Trophoblast cell (in vitro differentiated cells and primary cell): ENCODE measurements at regions not wholly inside any gene's neighbourhood (a gene's known extent, or its start where the extent isn't known, plus 50 kb on each side); places are given as distances from the start of the nearest gene placed in this dataset.
"Not testable (repeated sequence)": the region's sequence is repeated elsewhere in the genome, so short reads cannot be mapped to it uniquely, and the experiment has no call there.

ENCODE experiments used
- DNase-seq, 2 donors: peaks; one replicate each; pipeline ENCODE4 v3.0.0-alpha.2; 2016
- H2AFZ ChIP-seq: 2 replicates; pipeline ENCODE4 v1.6.1; 2013; ENCODE audit warnings: low read length, moderate library complexity, mild to moderate bottlenecking; ENCODE audit not compliant: insufficient read depth, poor library complexity
- H2AK5ac ChIP-seq: 2 replicates; pipeline ENCODE4 v1.6.1; 2013; ENCODE audit warnings: mild to moderate bottlenecking, low read length
- H2BK120ac ChIP-seq: 2 replicates; pipeline ENCODE4 v1.6.1; 2013; ENCODE audit warnings: low read length, mild to moderate bottlenecking, moderate library complexity; ENCODE audit not compliant: insufficient read depth, poor library complexity
- H2BK12ac ChIP-seq: 2 replicates; pipeline ENCODE4 v1.6.1; 2013; ENCODE audit warnings: mild to moderate bottlenecking, low read length, moderate library complexity
- H2BK5ac ChIP-seq: 2 replicates; pipeline ENCODE4 v1.6.1; 2013; ENCODE audit warnings: low read length, low read depth, moderate library complexity, mild to moderate bottlenecking; ENCODE audit not compliant: poor library complexity
- H3K14ac ChIP-seq: 2 replicates; pipeline ENCODE4 v1.6.1; 2013; ENCODE audit warnings: mild to moderate bottlenecking, low read length
- H3K18ac ChIP-seq: 2 replicates; pipeline ENCODE4 v1.6.1; 2013; ENCODE audit warnings: mild to moderate bottlenecking, low read length
- H3K23ac ChIP-seq: 2 replicates; pipeline ENCODE4 v1.6.1; 2013; ENCODE audit warnings: low read length
- H3K27ac ChIP-seq: 2 replicates; pipeline ENCODE4 v1.5.1; 2013; ENCODE audit warnings: low read depth, mild to moderate bottlenecking, inconsistent platforms, low read length, moderate library complexity
- H3K27me3 ChIP-seq: 2 replicates; pipeline ENCODE4 v1.6.1; 2013; ENCODE audit warnings: inconsistent platforms, mild to moderate bottlenecking, low read length, moderate library complexity; ENCODE audit not compliant: insufficient read depth
- H3K36me3 ChIP-seq, 2 experiments: 1 replicate in 1 of 2; 2 replicates in 1 of 2; pipeline ENCODE4 v1.6.1; 2013; ENCODE audit warnings: low read length in 2 of 2, mild to moderate bottlenecking in 2 of 2, moderate library complexity in 1 of 2; ENCODE audit not compliant: insufficient read depth in 2 of 2, control insufficient read depth in 1 of 2
- H3K4ac ChIP-seq: 2 replicates; pipeline ENCODE4 v1.6.1; 2013; ENCODE audit warnings: low read depth, mild to moderate bottlenecking, low read length, moderate library complexity
- H3K4me1 ChIP-seq, 2 experiments: 1 replicate in 1 of 2; 2 replicates in 1 of 2; pipeline ENCODE4 v1.6.1; 2013; ENCODE audit warnings: low read length in 2 of 2, mild to moderate bottlenecking in 2 of 2, moderate library complexity in 1 of 2; ENCODE audit not compliant: insufficient read depth in 2 of 2, control insufficient read depth in 1 of 2
- H3K4me2 ChIP-seq: 2 replicates; pipeline ENCODE4 v1.6.1; 2013; ENCODE audit warnings: inconsistent platforms, mild to moderate bottlenecking, low read length, moderate library complexity
- H3K4me3 ChIP-seq: 2 replicates; pipeline ENCODE4 v1.5.1; 2013; ENCODE audit warnings: mild to moderate bottlenecking, low read depth, low read length, inconsistent platforms
- H3K79me1 ChIP-seq: one replicate; pipeline ENCODE4 v1.6.1; 2013; ENCODE audit warnings: low read length
- H3K79me2 ChIP-seq: 2 replicates; pipeline ENCODE4 v1.6.1; 2013; ENCODE audit warnings: low read length, mild to moderate bottlenecking; ENCODE audit not compliant: control insufficient read depth, insufficient read depth, poor library complexity
- H3K9ac ChIP-seq: 2 replicates; pipeline ENCODE4 v1.6.1; 2013; ENCODE audit warnings: mild to moderate bottlenecking, low read length
- H3K9me3 ChIP-seq: 2 replicates; pipeline ENCODE4 v1.6.1; 2013; ENCODE audit warnings: low read depth, mild to moderate bottlenecking, control low read depth, inconsistent platforms, low read length; ENCODE audit not compliant: insufficient read depth
- H4K12ac ChIP-seq: 2 replicates; pipeline ENCODE4 v1.6.1; 2013; ENCODE audit warnings: low read depth, mild to moderate bottlenecking, low read length, moderate library complexity
- H4K8ac ChIP-seq: 2 replicates; pipeline ENCODE4 v1.6.1; 2013; ENCODE audit warnings: low read depth, mild to moderate bottlenecking, low read length, moderate library complexity
- H4K91ac ChIP-seq: one replicate; pipeline ENCODE4 v1.6.1; 2013; ENCODE audit warnings: low read depth, mild to moderate bottlenecking, low read length, moderate library complexity
- WGBS: extraction: QIAGEN DNeasy Blood & Tissue Kit; methylation state at CpG from one replicate; pipeline ENCODE4 v1.1.7; 2013; ENCODE audit warnings: missing lambda C conversion rate; ENCODE audit not compliant: insufficient read length, insufficient coverage; ENCODE audit errors: extremely low coverage; 5-methylcytosine and 5-hydroxymethylcytosine counted together

DNA sequence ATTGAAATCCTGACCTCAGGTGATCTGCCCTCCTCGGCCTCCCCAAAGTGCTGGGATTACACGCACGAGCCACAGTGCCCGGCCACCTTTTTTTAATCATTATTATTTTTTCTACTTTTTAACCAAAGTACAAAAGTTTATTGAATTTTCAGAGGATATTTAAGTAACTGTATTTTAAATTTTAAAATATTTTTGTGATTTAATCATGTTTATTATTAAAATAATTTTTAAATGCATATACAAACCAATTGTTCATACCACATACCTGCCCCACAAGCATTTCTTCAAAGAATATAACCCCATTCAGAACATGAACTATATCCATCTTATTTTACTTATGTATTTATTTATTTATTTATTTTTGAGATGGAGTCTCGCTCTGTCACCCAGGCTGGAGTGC is 163.6 kb upstream of the MAP2 start:
- Histone ChIP-seq H3K27me3 (no peaks in the 10 kb centered on the region), H4K8ac (no peak overlapping the region)

DNA sequence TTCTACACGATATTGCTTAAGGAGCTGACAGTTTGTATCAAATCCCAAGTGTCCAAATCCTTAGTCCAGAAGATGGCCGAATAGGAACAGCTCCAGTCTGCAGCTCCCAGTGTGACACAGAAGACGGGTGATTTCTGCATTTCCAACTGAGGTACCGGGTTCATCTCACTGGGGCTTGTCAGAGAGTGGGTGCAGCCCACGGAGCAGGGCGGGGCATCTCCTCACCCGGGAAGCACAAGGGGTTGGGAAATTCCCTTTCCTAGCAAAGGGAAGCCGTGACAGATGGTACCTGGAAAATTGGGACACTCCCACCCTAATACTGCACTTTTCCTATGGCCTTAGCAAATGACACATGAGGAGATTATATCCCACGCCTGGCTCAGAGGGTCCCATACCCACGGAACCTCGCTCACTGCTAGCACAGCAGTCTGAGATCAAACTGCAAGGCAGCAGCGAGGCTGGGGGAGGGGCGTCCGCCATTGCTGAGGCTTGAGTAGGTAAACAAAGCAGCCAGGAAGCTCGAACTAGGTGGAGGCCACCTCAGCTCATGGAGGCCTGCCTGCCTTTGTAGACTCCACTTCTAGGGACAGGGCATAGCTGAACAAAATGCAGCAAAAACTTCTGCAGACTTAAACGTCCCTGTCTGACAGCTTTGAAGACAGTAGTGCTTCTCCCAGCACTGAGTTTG is 162.3 kb upstream of the MAP2 start:
- not testable (repeated sequence) for H3K79me1 ChIP-seq, DNase-seq, H4K8ac ChIP-seq, H3K4me3 ChIP-seq, H3K18ac ChIP-seq, H3K27ac ChIP-seq, H2AK5ac ChIP-seq, H3K9ac ChIP-seq, H2BK5ac ChIP-seq, H3K9me3 ChIP-seq, H2BK12ac ChIP-seq, H3K36me3 ChIP-seq, H3K27me3 ChIP-seq, H3K23ac ChIP-seq, H4K12ac ChIP-seq, H3K4me2 ChIP-seq, H4K91ac ChIP-seq, H3K4ac ChIP-seq, H3K4me1 ChIP-seq, H3K14ac ChIP-seq, H2AFZ ChIP-seq, H2BK120ac ChIP-seq, H3K79me2 ChIP-seq
- no CpG with 5 or more reads among the region's 16 CpGs for WGBS

More for the DNA sequence above, 163.6 kb upstream of the MAP2 start:
- H3K4me1 ChIP-seq: no peaks in the 10 kb centered on the region
- no peak overlapping the region for H2BK5ac ChIP-seq
- no peaks in the 10 kb centered on the region for H3K79me2 ChIP-seq
- H4K12ac ChIP-seq: no peak overlapping the region
- no peak overlapping the region for H2AFZ ChIP-seq
- H3K18ac ChIP-seq: no peak overlapping the region
- no peak overlapping the region for H4K91ac ChIP-seq
- no peak overlapping the region for H2BK120ac ChIP-seq
- H2AK5ac ChIP-seq: no peak overlapping the region
- no peak overlapping the region for H3K23ac ChIP-seq
- no peak overlapping the region for H2BK12ac ChIP-seq
- no peaks in the 10 kb centered on the region for H3K79me1 ChIP-seq
- H3K4me3 ChIP-seq: no peak overlapping the region
- H3K9ac ChIP-seq: no peak overlapping the region
- no peak overlapping the region for H3K27ac ChIP-seq
- no peak for DNase-seq
- no peaks in the 10 kb centered on the region for H3K36me3 ChIP-seq
- H3K4me2 ChIP-seq: no peak overlapping the region
- no peak overlapping the region for H3K14ac ChIP-seq
- H3K4ac ChIP-seq: no peak overlapping the region
- no peaks in the 10 kb centered on the region for H3K9me3 ChIP-seq
- WGBS: no CpG with 5 or more reads among the region's 5 CpGs

DNA sequence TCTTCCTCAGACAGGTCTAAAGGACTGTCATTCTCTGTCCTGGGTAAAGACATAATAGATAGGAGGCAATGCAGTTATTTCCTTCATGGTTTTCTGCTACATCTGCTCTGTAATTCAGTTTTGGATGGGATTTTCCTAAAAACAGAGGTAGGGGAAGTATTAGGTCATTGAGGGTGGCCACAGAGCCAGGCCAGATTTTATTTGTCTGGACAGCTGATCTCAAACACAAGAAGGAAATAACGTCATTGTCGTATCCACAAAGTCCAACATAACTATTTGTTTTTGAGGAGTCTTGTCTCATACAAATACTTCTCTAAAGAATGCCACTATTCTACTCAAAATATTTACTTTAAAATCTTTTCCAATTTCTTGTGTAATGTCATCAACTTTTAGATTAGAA is 154.8 kb upstream of the MAP2 start:
- WGBS: no CpG with 5 or more reads among the region's 2 CpGs
- no peak overlapping the region for H3K4ac ChIP-seq
- H3K4me3 ChIP-seq: no peak overlapping the region
- H3K27me3 ChIP-seq: no peaks in the 10 kb centered on the region
- H2BK12ac ChIP-seq: no peak overlapping the region
- H3K79me1 ChIP-seq: no peaks in the 10 kb centered on the region
- H2AFZ ChIP-seq: no peak overlapping the region
- no peaks in the 10 kb centered on the region for H3K79me2 ChIP-seq
- H2AK5ac ChIP-seq: no peak overlapping the region
- no peaks in the 10 kb centered on the region for H3K9me3 ChIP-seq
- H3K18ac ChIP-seq: no peak overlapping the region
- H2BK5ac ChIP-seq: no peak overlapping the region
- no peaks in the 10 kb centered on the region for H3K36me3 ChIP-seq
- no peak overlapping the region for H2BK120ac ChIP-seq
- DNase-seq: no peak
- H3K14ac ChIP-seq: no peak overlapping the region
- no peak overlapping the region for H3K9ac ChIP-seq
- no peak overlapping the region for H3K23ac ChIP-seq
- H3K4me1 ChIP-seq: no peaks in the 10 kb centered on the region
- no peak overlapping the region for H3K27ac ChIP-seq
- H4K8ac ChIP-seq: no peak overlapping the region
- H4K91ac ChIP-seq: no peak overlapping the region
- no peak overlapping the region for H4K12ac ChIP-seq
- no peak overlapping the region for H3K4me2 ChIP-seq

DNA sequence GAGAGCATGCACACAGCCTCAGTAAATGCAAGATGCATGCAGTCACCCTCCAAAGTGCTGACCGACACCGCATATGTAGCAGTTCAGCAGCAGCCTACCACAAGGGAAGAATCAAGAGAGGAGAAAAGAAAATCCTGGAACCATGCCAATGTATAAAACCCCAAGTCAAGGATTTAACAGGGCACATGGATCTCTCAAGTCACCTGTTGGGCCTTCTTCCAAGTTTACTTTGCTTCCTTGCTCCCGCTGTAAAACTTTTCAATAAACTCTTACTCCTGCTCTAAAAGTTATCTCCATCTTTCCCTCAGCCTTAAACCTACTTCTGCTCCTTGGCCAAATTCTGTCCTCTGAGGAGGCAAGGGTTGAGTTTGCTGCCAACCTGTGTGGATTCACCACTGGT is 147.8 kb upstream of the MAP2 start:
- Histone ChIP-seq H2BK12ac (no peak overlapping the region), H3K23ac (no peak overlapping the region), H4K12ac (no peak overlapping the region), H2AFZ (no peak overlapping the region), H3K4me2 (no peak overlapping the region), H3K9me3 (no peaks in the 10 kb centered on the region), H2BK5ac (no peak overlapping the region), H3K4me1 (peaks cover 5 to 6% of the 10 kb centered on the region in 2 experiments), H3K36me3 (no peaks in the 10 kb centered on the region), H3K79me2 (no peaks in the 10 kb centered on the region), H3K27ac (no peak overlapping the region), H4K91ac (no peak overlapping the region), H3K79me1 (no peaks in the 10 kb centered on the region), H3K9ac (no peak overlapping the region), H4K8ac (no peak overlapping the region), H3K4ac (no peak overlapping the region), H2BK120ac (no peak overlapping the region), H3K18ac (no peak overlapping the region), H2AK5ac (no peak overlapping the region), H3K4me3 (no peak overlapping the region), H3K14ac (no peak overlapping the region), H3K27me3 (no peaks in the 10 kb centered on the region)
- DNase-seq: no peak
- WGBS: no CpG with 5 or more reads among the region's 3 CpGs
